C4-2B (cell line): ENCODE measurements at regions not wholly inside any gene's neighbourhood (a gene's known extent, or its start where the extent isn't known, plus 50 kb on each side); places are given as distances from the start of the nearest gene placed in this dataset.

Experiments used
- ZFX ChIP-seq: fragments of 450-650 bp; IDR thresholded peaks from 2 replicates; pipeline ENCODE4 v1.6.1; 2017
- TF ChIP-seq, protein P1 (sequence below): fragments of 450-650 bp; conservative IDR thresholded peaks from 2 replicates; pipeline ENCODE4 v1.5.1; 2017; ENCODE audit warnings: mild to moderate bottlenecking

DNA sequence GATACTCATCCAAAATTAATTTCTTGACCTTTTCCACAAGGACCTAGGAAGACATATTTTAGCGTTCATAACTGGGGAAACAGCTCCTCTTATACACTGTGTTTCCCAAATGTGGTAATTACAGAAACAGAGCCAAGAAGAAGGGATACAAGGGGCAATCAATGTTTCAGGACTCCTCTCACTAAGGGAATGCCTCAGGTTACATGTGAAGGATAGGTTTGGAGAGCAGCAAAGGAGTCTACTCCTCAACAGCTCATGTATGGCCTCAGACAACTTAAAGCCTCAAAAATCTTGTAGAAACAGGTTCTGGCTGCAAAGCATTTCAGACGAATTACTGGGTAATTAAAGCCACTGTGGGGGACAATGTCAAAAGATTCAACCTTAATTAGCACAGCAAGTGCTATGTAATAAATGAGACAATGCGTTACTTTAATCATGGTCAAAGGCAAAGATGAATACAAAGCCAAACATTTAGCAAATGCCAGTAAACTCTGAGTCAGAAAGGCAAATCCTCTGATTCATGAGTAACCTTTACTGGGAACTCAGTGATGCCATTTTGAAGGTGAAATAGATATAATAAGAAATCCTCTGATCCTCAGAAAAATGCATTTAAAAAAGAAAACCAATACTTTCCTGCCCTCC lies 1111.2 kb downstream of the TUSC7 start:
- TF ChIP-seq, protein P1, sequence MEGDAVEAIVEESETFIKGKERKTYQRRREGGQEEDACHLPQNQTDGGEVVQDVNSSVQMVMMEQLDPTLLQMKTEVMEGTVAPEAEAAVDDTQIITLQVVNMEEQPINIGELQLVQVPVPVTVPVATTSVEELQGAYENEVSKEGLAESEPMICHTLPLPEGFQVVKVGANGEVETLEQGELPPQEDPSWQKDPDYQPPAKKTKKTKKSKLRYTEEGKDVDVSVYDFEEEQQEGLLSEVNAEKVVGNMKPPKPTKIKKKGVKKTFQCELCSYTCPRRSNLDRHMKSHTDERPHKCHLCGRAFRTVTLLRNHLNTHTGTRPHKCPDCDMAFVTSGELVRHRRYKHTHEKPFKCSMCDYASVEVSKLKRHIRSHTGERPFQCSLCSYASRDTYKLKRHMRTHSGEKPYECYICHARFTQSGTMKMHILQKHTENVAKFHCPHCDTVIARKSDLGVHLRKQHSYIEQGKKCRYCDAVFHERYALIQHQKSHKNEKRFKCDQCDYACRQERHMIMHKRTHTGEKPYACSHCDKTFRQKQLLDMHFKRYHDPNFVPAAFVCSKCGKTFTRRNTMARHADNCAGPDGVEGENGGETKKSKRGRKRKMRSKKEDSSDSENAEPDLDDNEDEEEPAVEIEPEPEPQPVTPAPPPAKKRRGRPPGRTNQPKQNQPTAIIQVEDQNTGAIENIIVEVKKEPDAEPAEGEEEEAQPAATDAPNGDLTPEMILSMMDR = no peak
- TF ChIP-seq ZFX = no peak
